PFSK-1 (cell line): ENCODE measurements at regions not wholly inside any gene's neighbourhood (a gene's known extent, or its start where the extent isn't known, plus 50 kb on each side); places are given as distances from the start of the nearest gene placed in this dataset.

Experiments used
- FOXP2 ChIP-seq: optimal IDR thresholded peaks from 2 replicates; pipeline ENCODE3; 2011; ENCODE audit warnings: borderline replicate concordance, control low read depth, inconsistent platforms; ENCODE audit not compliant: insufficient read depth; ENCODE audit errors: extremely low read length, extremely low read depth
- POLR2AphosphoS5 ChIP-seq: IDR thresholded peaks from 2 replicates; pipeline ENCODE4 v1.6.1; 2012; ENCODE audit warnings: low read depth, mild to moderate bottlenecking, control low read depth, low read length, moderate library complexity
- REST ChIP-seq, 2 experiments: IDR thresholded peaks; 2 replicates each; pipeline versions ENCODE4 v1.6.1 to v1.8.0; 2011 to 2012; ENCODE audit warnings: low read depth in 2 of 2, low read length in 2 of 2, control low read depth in 1 of 2, inconsistent platforms in 1 of 2, mild to moderate bottlenecking in 1 of 2, moderate library complexity in 1 of 2; ENCODE audit not compliant: insufficient read depth in 1 of 2
- SIN3A ChIP-seq: IDR thresholded peaks from 2 replicates; pipeline ENCODE4 v1.6.1; 2012; ENCODE audit warnings: mild to moderate bottlenecking, low read length, moderate library complexity, borderline replicate concordance; ENCODE audit not compliant: insufficient read depth
- TAF1 ChIP-seq: IDR thresholded peaks from 2 replicates; pipeline ENCODE4 v1.6.1; 2012; ENCODE audit warnings: low read length, control low read depth, borderline replicate concordance; ENCODE audit not compliant: insufficient read depth

GRCh38 chr12:59318940-59319339 lies 276.9 kb upstream of the SLC16A7 start:
- TF ChIP-seq POLR2AphosphoS5 (no peak), TAF1 (no peak), FOXP2 (no peak), REST (IDR thresholded peaks at IDR 0.05; ENCODE audit: insufficient read depth in 1 of 2, low read depth in 2 of 2, low read length in 2 of 2) (no peak), SIN3A (no peak)
